ENCODE measurements at regions not wholly inside any gene's neighbourhood (a gene's known extent, or its start where the extent isn't known, plus 50 kb on each side); places are given as distances from the start of the nearest gene placed in this dataset.

DNA sequence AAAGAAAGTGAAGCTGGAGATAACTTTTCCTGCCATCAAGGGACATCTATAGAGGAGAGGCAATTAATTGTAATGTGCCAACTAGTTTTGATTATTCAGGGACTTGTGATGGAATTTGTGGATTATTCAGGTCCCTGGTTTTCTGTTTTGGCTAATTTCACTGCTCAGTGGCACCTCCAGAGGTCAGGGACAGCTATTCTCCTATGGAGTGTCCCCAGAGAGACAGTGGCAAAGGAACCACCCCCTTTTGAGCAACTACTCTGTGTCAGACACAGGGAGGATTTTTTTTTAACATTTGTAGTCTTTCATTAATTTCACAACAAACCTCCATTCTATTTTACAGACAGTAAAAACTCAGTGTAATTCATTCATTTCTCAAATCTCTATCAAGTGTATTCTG, 206.0 kb upstream of the SPRED2 start:
- DNase-seq (ENCODE audit: low spot score) (peak; percentile 16), FAIRE-seq (no peak), ATAC-seq (peak; percentile 83)
- TF ChIP-seq RBM39 (IDR thresholded peaks at IDR 0.05; ENCODE audit: low read depth, low read length, poor library complexity, severe bottlenecking) (no peak), ZNF383 (CRISPR knock-in tag; IDR thresholded peaks at IDR 0.05; ENCODE audit: borderline replicate concordance) (no peak), STAG1 (CRISPR knock-in tag; IDR thresholded peaks at IDR 0.05) (0 out of 2 replicates have a peak, but pooled peaks have one; percentile 4), DNMT1 (CRISPR knock-in tag; IDR thresholded peaks at IDR 0.05) (no peak)
- no peaks in the 10 kb centered on the region for H3K9me3 ChIP-seq (ENCODE audit: low read length)
- H3K27ac ChIP-seq (ENCODE audit: extremely low read length, insufficient read depth, low read length) = no peak overlapping the region
- H3K4me2 ChIP-seq (ENCODE audit: low read depth, low read length) = no peak overlapping the region
- peaks cover 5% of the 10 kb centered on the region; the same call in 1 of the 2 replicates for H3K4me1 ChIP-seq (ENCODE audit: insufficient read depth, low read length)
- CTCF ChIA-PET (ENCODE audit: low intra/inter-chr PET ratio, low total read pairs) = no interaction called here
- no peak overlapping the region for H3K4me3 ChIP-seq (replicated peaks in 1 of 3; ENCODE audit: insufficient read depth in 1 of 3, low read depth in 2 of 3, low read length in 3 of 3)
- H2AFZ ChIP-seq (ENCODE audit: low read length) = no peak overlapping the region
- in situ Hi-C loops (cut with HindIII; ENCODE audit: extremely low pct_ligation_motif_present, low pct_unique_long_range_greater_than_20kb) (loop anchor here (25.0 kb wide), 2 partner anchors 799 to 949 kb away; partner anchors contain the start of gene MEIS1), intact Hi-C loops (cut with micrococcal nuclease; ENCODE audit: unreplicated experiment) (no loop called here)
- H3K36me3 ChIP-seq (replicated peaks in 1 of 2; ENCODE audit: control insufficient read depth in 1 of 2, insufficient read depth in 2 of 2, low read length in 2 of 2) = no peaks in the 10 kb centered on the region
- H3K79me2 ChIP-seq (ENCODE audit: insufficient read depth, low read length) = no peaks in the 10 kb centered on the region
- no TSS peak for BruUV-seq (replicated peaks)
- POLR2A ChIA-PET = no interaction called here
- H3K9ac ChIP-seq (ENCODE audit: insufficient read depth, low read depth, low read length) = no peak overlapping the region
- no peaks in the 10 kb centered on the region for H4K20me1 ChIP-seq (ENCODE audit: insufficient read depth, low read length)
- peaks cover 0 to 16% of the 10 kb centered on the region in 2 experiments; a peak in 2 of 5 replicates for H3K27me3 ChIP-seq (ENCODE audit: control insufficient read depth in 1 of 2, insufficient read depth in 2 of 2, low read length in 2 of 2)

DNA sequence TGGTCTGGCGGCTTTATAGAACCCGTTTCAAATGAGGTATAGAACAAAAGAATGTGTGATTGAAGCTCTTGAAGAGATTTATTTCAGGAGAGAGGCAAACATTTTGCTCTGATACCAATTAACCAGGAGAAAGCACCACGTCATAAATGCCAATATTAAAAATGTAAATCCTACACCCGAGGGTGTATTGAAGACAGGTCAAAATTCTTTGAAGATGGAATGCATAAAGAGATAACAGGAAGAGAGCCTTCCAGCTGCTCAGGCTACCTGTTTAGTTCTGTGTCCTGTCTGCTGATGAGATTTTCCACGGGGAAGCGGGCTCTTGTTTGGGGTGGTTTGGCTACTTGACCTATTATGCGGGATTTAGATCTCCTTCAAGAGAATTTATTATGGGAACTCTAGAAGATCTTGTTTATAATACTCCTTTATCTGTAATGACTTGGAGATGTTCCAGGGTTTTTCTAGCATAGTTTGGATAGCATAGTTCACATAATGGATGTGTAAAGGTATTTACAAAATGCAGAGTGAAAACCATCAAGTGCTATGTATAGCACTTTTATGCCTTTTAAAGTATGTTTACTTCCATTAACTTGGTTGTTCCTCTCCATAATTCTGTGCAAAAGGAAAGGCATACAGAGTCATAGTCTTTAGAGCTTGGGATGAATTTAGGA, 204.5 kb upstream of the SPRED2 start:
- H3K4me1 ChIP-seq (ENCODE audit: insufficient read depth, low read length) = peaks cover 5% of the 10 kb centered on the region; the same call in 1 of the 2 replicates
- H2AFZ ChIP-seq (ENCODE audit: low read length) = no peak overlapping the region
- no peak overlapping the region for H3K27ac ChIP-seq (ENCODE audit: extremely low read length, insufficient read depth, low read length)
- H3K4me3 ChIP-seq (replicated peaks in 1 of 3; ENCODE audit: insufficient read depth in 1 of 3, low read depth in 2 of 3, low read length in 3 of 3) = no peak overlapping the region
- no peak for FAIRE-seq
- H3K9ac ChIP-seq (ENCODE audit: insufficient read depth, low read depth, low read length) = no peak overlapping the region
- 18% methylated on average over 7 of the region's 7 CpGs for WGBS (ENCODE audit: low lambda C conversion rate)
- no peak for DNase-seq (ENCODE audit: low spot score)
- in situ Hi-C loops (cut with HindIII; ENCODE audit: extremely low pct_ligation_motif_present, low pct_unique_long_range_greater_than_20kb) = loop anchor here (25.0 kb wide), 2 partner anchors 800 to 950 kb away; partner anchors contain the start of gene MEIS1
- intact Hi-C loops (cut with micrococcal nuclease; ENCODE audit: unreplicated experiment) = no loop called here
- H3K27me3 ChIP-seq (ENCODE audit: control insufficient read depth in 1 of 2, insufficient read depth in 2 of 2, low read length in 2 of 2) = peaks cover 0 to 16% of the 10 kb centered on the region in 2 experiments; a peak in 2 of 5 replicates
- H4K20me1 ChIP-seq (ENCODE audit: insufficient read depth, low read length) = no peaks in the 10 kb centered on the region
- ATAC-seq = no peak
- BruUV-seq (replicated peaks) = no TSS peak
- no peak overlapping the region for H3K4me2 ChIP-seq (ENCODE audit: low read depth, low read length)
- H3K9me3 ChIP-seq (ENCODE audit: low read length) = no peaks in the 10 kb centered on the region
- TF ChIP-seq, protein P1, sequence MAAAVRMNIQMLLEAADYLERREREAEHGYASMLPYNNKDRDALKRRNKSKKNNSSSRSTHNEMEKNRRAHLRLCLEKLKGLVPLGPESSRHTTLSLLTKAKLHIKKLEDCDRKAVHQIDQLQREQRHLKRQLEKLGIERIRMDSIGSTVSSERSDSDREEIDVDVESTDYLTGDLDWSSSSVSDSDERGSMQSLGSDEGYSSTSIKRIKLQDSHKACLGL (CRISPR knock-in tag; IDR thresholded peaks at IDR 0.05) = no peak
- TF ChIP-seq CREB1 (IDR thresholded peaks at IDR 0.05) (0 out of 2 replicates have a peak, but pooled peaks have one; percentile 30), CREB1 (CRISPR knock-in tag; IDR thresholded peaks at IDR 0.05) (no peak), ZNF44 (CRISPR knock-in tag; IDR thresholded peaks at IDR 0.05) (no peak)
- ChIA-PET CTCF (ENCODE audit: low intra/inter-chr PET ratio, low total read pairs) (no interaction called here), POLR2A (no interaction called here)
- no peaks in the 10 kb centered on the region for H3K79me2 ChIP-seq (ENCODE audit: insufficient read depth, low read length)
- H3K36me3 ChIP-seq (replicated peaks in 1 of 2; ENCODE audit: control insufficient read depth in 1 of 2, insufficient read depth in 2 of 2, low read length in 2 of 2) = no peaks in the 10 kb centered on the region
